ENCODE measurements at regions not wholly inside any gene's neighbourhood (a gene's known extent, or its start where the extent isn't known, plus 50 kb on each side); places are given as distances from the start of the nearest gene placed in this dataset.
"Not testable (repeated sequence)": the region's sequence is repeated elsewhere in the genome, so short reads cannot be mapped to it uniquely, and the experiment has no call there.

DNA sequence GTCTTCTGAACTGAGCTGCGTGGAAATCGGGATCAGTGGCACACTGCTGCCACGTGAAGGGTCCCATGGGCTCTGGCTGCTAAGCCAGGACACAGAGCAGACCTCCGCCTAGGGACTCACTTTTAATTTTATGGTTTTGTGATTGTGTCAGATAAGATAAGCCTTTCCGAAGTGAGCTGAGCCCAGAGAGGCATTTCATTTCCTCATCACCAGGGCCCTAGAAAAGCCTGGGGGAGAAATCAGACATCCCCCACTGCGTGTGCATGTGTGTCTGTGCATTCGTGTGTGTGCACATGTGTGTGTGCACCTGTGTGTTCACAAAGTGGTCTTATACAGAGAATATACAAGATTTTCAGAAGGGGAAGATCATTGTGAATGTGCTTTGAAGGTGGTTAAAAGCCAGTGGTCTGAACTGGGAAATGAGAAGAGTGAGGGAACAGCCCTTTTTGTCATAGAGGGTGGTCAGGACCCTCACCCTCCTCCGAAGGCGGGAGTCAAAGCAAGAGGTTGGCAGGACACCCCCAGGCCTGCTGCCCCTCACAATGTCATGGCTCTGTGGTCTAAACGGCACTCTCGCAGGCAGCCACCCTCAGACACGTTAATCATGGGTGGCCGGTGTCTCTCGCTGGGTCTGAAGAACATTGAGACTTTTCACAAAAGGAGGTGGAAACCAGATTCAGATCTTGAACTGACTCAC, 176.1 kb upstream of the PFKP start:
- H3K4me3 Mint-ChIP-seq, result no peak overlapping the region
- H3K9me3 Mint-ChIP-seq, result no peaks in the 10 kb centered on the region
- H3K36me3 Mint-ChIP-seq (ENCODE audit: low read depth), result no peaks in the 10 kb centered on the region
- no peak for ATAC-seq (replicated peaks)
- H3K27me3 Mint-ChIP-seq, result peaks cover 19% of the 10 kb centered on the region
- H3K4me1 Mint-ChIP-seq, result no peaks in the 10 kb centered on the region
- no peak overlapping the region for H3K27ac Mint-ChIP-seq

DNA sequence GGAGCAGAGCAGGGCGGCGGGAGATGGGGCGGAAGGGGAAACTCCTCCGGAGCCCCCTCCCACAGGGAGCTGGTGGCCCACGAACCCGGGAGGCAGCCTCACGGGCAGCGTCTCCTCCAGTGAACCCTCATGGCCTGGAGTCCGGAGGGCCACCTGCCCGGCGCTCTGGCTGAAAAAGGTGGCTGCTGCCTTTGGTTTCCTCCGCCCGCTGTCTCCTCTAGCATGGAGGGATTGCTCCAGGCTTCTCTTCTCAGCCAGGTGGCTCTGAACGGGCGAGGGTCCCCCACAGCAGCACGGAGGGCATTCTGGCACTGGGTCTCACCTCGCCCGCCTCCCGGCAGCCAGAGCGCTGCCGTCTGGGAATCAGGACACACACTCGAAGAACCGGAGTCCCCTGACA, 177.3 kb upstream of the PFKP start:
- no peak overlapping the region for H3K27ac Mint-ChIP-seq
- H3K36me3 Mint-ChIP-seq (ENCODE audit: low read depth), result no peaks in the 10 kb centered on the region
- H3K9me3 Mint-ChIP-seq, result no peaks in the 10 kb centered on the region
- H3K4me1 Mint-ChIP-seq, result no peaks in the 10 kb centered on the region
- ATAC-seq (replicated peaks), result no peak
- no peak overlapping the region for H3K4me3 Mint-ChIP-seq
- H3K27me3 Mint-ChIP-seq, result peaks cover 19% of the 10 kb centered on the region

GRCh38 chr10:2888403-2889004, 178.8 kb upstream of the PFKP start:
- ATAC-seq (replicated peaks), result no peak
- no peaks in the 10 kb centered on the region for H3K36me3 Mint-ChIP-seq (ENCODE audit: low read depth)
- peaks cover 22% of the 10 kb centered on the region for H3K27me3 Mint-ChIP-seq
- H3K4me3 Mint-ChIP-seq, result no peak overlapping the region
- no peaks in the 10 kb centered on the region for H3K9me3 Mint-ChIP-seq
- H3K4me1 Mint-ChIP-seq, result no peaks in the 10 kb centered on the region
- H3K27ac Mint-ChIP-seq, result no peak overlapping the region

DNA sequence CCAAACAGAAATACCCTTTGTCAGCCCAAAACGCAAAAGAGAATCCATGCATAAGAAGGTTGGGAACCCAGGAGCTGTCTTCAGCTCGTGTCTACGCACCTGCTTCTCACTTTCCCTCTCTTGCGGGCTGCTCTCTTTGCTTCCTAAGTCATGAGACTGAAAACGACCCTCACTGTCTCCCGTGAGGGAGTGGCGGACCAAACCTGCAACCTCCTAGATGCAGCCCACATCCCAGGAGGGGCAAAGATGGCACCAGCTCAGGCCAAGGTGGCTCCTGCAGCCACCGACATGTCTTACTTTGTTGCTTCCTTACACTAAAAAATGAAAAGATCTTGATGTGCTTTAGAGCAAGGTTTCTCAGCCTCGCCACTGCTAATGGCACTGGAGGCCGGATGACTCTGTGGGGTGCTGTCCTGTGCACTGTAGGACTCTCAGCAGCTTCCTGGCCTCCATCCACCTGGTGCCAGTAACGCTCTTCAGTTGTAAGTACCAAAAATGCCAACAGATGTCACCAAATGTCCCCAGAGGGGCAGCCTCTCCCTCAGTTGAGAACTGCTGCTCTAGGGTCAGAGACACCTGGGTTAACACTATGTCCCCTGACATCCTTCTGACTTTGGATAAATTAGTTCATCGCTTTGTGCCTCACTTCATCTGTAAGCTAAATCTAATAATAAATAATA, 179.8 kb upstream of the PFKP start:
- no peaks in the 10 kb centered on the region for H3K9me3 Mint-ChIP-seq
- H3K4me3 Mint-ChIP-seq, result no peak overlapping the region
- H3K27me3 Mint-ChIP-seq, result peaks cover 18% of the 10 kb centered on the region
- H3K27ac Mint-ChIP-seq, result no peak overlapping the region
- H3K4me1 Mint-ChIP-seq, result no peaks in the 10 kb centered on the region
- ATAC-seq (replicated peaks), result no peak
- H3K36me3 Mint-ChIP-seq (ENCODE audit: low read depth), result no peaks in the 10 kb centered on the region

- H3K4me1 Mint-ChIP-seq, result no peaks in the 10 kb centered on the region
- no peaks in the 10 kb centered on the region for H3K36me3 Mint-ChIP-seq (ENCODE audit: low read depth)
- no peak overlapping the region for H3K4me3 Mint-ChIP-seq
- H3K9me3 Mint-ChIP-seq, result no peaks in the 10 kb centered on the region
- H3K27me3 Mint-ChIP-seq, result peaks cover 23% of the 10 kb centered on the region
- H3K27ac Mint-ChIP-seq, result no peak overlapping the region
- no peak for ATAC-seq (replicated peaks)
These were observed 180.7 kb upstream of the PFKP start for GRCh38 chr10:2886662-2887061.

- H3K27ac Mint-ChIP-seq, result no peak overlapping the region
- H3K36me3 Mint-ChIP-seq (ENCODE audit: low read depth), result no peaks in the 10 kb centered on the region
- H3K27me3 Mint-ChIP-seq, result peaks cover 28% of the 10 kb centered on the region
- no peaks in the 10 kb centered on the region for H3K9me3 Mint-ChIP-seq
- no peak for ATAC-seq (replicated peaks)
- H3K4me3 Mint-ChIP-seq, result no peak overlapping the region
- no peaks in the 10 kb centered on the region for H3K4me1 Mint-ChIP-seq
These were observed 181.8 kb upstream of the PFKP start for GRCh38 chr10:2885288-2886278.

DNA sequence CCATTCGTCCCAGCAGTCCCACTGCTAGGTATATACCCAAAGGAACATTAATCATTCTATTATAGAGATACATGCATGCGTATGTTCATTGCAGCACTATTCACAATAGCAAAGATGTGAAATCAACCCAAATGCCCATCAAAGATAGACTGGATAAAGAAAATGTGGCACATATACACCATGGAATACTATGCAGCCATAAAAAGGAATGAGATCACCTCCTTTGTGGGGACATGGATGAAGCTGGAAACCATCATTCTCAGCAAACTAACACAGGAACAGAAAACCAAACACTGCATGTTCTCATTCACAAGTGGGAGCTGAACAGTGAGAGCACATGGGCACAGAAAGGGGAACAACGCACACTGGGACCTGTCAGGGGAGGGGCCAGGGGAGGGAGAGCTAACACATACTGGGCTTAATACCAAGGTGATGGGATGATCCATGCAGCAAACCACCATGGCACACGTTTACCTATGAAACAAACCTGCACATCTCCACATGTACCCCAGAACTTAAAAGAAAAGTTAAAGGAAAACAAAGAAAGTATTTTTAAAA, 183.3 kb upstream of the PFKP start:
- peaks cover 28% of the 10 kb centered on the region for H3K27me3 Mint-ChIP-seq
- not testable (repeated sequence) for H3K27ac Mint-ChIP-seq; H3K4me1 Mint-ChIP-seq; H3K9me3 Mint-ChIP-seq; ATAC-seq (replicated peaks); H3K4me3 Mint-ChIP-seq; H3K36me3 Mint-ChIP-seq (ENCODE audit: low read depth)

GRCh38 chr10:2883238-2883637, 184.1 kb upstream of the PFKP start:
- no peak overlapping the region for H3K4me3 Mint-ChIP-seq
- H3K4me1 Mint-ChIP-seq, result no peaks in the 10 kb centered on the region
- no peaks in the 10 kb centered on the region for H3K36me3 Mint-ChIP-seq (ENCODE audit: low read depth)
- no peak overlapping the region for H3K27ac Mint-ChIP-seq
- ATAC-seq (replicated peaks), result no peak
- no peaks in the 10 kb centered on the region for H3K9me3 Mint-ChIP-seq
- H3K27me3 Mint-ChIP-seq, result peaks cover 24% of the 10 kb centered on the region

DNA sequence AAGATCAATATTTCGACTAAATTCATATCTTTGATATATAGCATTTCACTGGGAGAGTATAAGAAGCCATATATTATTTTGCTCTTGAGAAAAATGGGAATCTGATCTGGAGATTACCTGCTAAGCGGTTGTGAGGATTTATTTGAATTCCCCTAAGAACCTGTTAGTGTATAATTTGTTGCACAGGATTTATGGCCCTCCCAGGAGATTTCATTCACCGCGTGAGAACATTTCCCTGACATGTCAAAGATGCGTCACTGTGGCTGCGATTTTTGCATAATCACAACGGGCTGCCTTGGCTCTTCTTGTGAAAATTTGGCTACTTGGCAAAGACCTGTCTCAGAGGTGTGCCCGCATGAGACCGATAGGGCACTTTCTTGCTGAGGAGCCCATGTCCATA, 184.7 kb upstream of the PFKP start:
- Mint-ChIP-seq H3K9me3 (no peaks in the 10 kb centered on the region), H3K27ac (no peak overlapping the region), H3K4me1 (no peaks in the 10 kb centered on the region), H3K27me3 (peaks cover 26% of the 10 kb centered on the region), H3K36me3 (ENCODE audit: low read depth) (no peaks in the 10 kb centered on the region), H3K4me3 (no peak overlapping the region)
- no peak for ATAC-seq (replicated peaks)

GRCh38 chr10:2881720-2882620, 185.4 kb upstream of the PFKP start:
- no peak overlapping the region for H3K4me3 Mint-ChIP-seq
- H3K27ac Mint-ChIP-seq, result no peak overlapping the region
- H3K9me3 Mint-ChIP-seq, result no peaks in the 10 kb centered on the region
- ATAC-seq (replicated peaks), result no peak
- no peaks in the 10 kb centered on the region for H3K4me1 Mint-ChIP-seq
- no peaks in the 10 kb centered on the region for H3K36me3 Mint-ChIP-seq (ENCODE audit: low read depth)
- H3K27me3 Mint-ChIP-seq, result peaks cover 28% of the 10 kb centered on the region

- H3K4me3 Mint-ChIP-seq; H3K36me3 Mint-ChIP-seq (ENCODE audit: low read depth); H3K27ac Mint-ChIP-seq; H3K4me1 Mint-ChIP-seq; ATAC-seq (replicated peaks); H3K9me3 Mint-ChIP-seq: not testable (repeated sequence)
- peaks cover 25% of the 10 kb centered on the region for H3K27me3 Mint-ChIP-seq
These were observed 187.3 kb upstream of the PFKP start for GRCh38 chr10:2880050-2880449.

GRCh38 chr10:2878818-2879217, 188.5 kb upstream of the PFKP start:
- no peak overlapping the region for H3K4me3 Mint-ChIP-seq
- no peak for ATAC-seq (replicated peaks)
- peaks cover 22% of the 10 kb centered on the region for H3K27me3 Mint-ChIP-seq
- no peaks in the 10 kb centered on the region for H3K36me3 Mint-ChIP-seq (ENCODE audit: low read depth)
- H3K9me3 Mint-ChIP-seq, result no peaks in the 10 kb centered on the region
- H3K27ac Mint-ChIP-seq, result no peak overlapping the region
- no peaks in the 10 kb centered on the region for H3K4me1 Mint-ChIP-seq

- Mint-ChIP-seq H3K9me3 (no peaks in the 10 kb centered on the region), H3K36me3 (ENCODE audit: low read depth) (no peaks in the 10 kb centered on the region), H3K4me1 (no peaks in the 10 kb centered on the region), H3K27ac (no peak overlapping the region), H3K27me3 (peaks cover 21% of the 10 kb centered on the region), H3K4me3 (no peak overlapping the region)
- ATAC-seq (replicated peaks), result no peak
These were observed 191.3 kb upstream of the PFKP start for GRCh38 chr10:2876032-2876431.
